ENCODE measurements at regions not wholly inside any gene's neighbourhood (a gene's known extent, or its start where the extent isn't known, plus 50 kb on each side); places are given as distances from the start of the nearest gene placed in this dataset.

GRCh38 chr16:51888534-51888933 lies 658.4 kb downstream of the TOX3 start:
- Histone ChIP-seq H3K4me3 (ENCODE audit: insufficient read depth, low read depth, low read length) (no peak overlapping the region), H2BK15ac (ENCODE audit: low read depth, low read length) (peak overlapping the region; percentile 9; the same call in 1 of the 3 replicates), H3K9me1 (ENCODE audit: insufficient read depth, low read length) (no peaks in the 10 kb centered on the region), H3K23ac (ENCODE audit: low read depth, low read length) (0 out of 2 replicates have a peak overlapping the region, but pooled peaks have one; percentile 11), H3K18ac (ENCODE audit: low read depth, low read length) (peak overlapping the region; percentile 50; the same call in 1 of the 2 replicates), H3K56ac (ENCODE audit: extremely low read depth, insufficient read depth, low read length) (no peak overlapping the region), H2BK120ac (ENCODE audit: low read depth, low read length) (peak overlapping the region; percentile 78; the same call in 1 of the 2 replicates), H4K8ac (ENCODE audit: low read depth in 2 of 2, low read length in 2 of 2) (peak overlapping the region in 1 of 2 experiments; percentile 74; a peak in 1 of 4 replicates), H3K14ac (replicated peaks; ENCODE audit: low read depth, low read length) (peak overlapping the region; percentile 12; the same call in 1 of the 2 replicates), H4K5ac (ENCODE audit: low read depth, low read length) (peak overlapping the region; percentile 22; the same call in 1 of the 2 replicates), H3K4me2 (ENCODE audit: low read depth, low read length) (no peak overlapping the region), H2AK9ac (replicated peaks; ENCODE audit: low read depth, low read length, poor library complexity) (no peak overlapping the region), H4K20me1 (ENCODE audit: insufficient read depth, low read length) (no peaks in the 10 kb centered on the region), H2BK5ac (ENCODE audit: low read depth, low read length, poor library complexity, severe bottlenecking) (peak overlapping the region; percentile 24), H3K27ac (ENCODE audit: insufficient read depth, low read length) (no peak overlapping the region), H3K9me3 (ENCODE audit: control insufficient read depth, insufficient read depth, low read length) (no peaks in the 10 kb centered on the region), H3K79me1 (ENCODE audit: low read depth in 1 of 2, low read length in 2 of 2) (no peaks in the 10 kb centered on the region), H3K27me3 (ENCODE audit: control insufficient read depth, insufficient read depth, low read length) (no peaks in the 10 kb centered on the region), H3K4me1 (ENCODE audit: control insufficient read depth, insufficient read depth, low read length) (no peaks in the 10 kb centered on the region; the same call in 1 of the 2 replicates), H3K36me3 (ENCODE audit: control insufficient read depth, insufficient read depth, low read length) (no peaks in the 10 kb centered on the region), H3K9ac (ENCODE audit: low read depth, low read length) (no peak overlapping the region), H2BK20ac (ENCODE audit: low read depth, low read length) (peak overlapping the region; percentile 55; the same call in 1 of the 2 replicates), H2AFZ (replicated peaks; ENCODE audit: low read length, poor library complexity) (no peak overlapping the region), H3K4ac (ENCODE audit: low read depth, low read length) (peak overlapping the region; percentile 61), H2AK5ac (ENCODE audit: low read depth, low read length) (no peak overlapping the region), H4K91ac (ENCODE audit: insufficient read depth, low read depth, low read length) (no peak overlapping the region)
- DNase-seq, result peak; percentile 39
- no CpG with 5 or more reads among the region's 1 CpG for WGBS, 2 experiments (ENCODE audit: extremely low coverage in 2 of 2, insufficient read length in 1 of 2)
- TF ChIP-seq CHD1 (IDR thresholded peaks at IDR 0.05; ENCODE audit: low read depth, low read length), result no peak
- TF ChIP-seq FOS (IDR thresholded peaks at IDR 0.05; ENCODE audit: low read depth, low read length), result no peak
- no peak for TF ChIP-seq MXI1 (IDR thresholded peaks at IDR 0.05; ENCODE audit: borderline replicate concordance, low read depth, low read length)
- TF ChIP-seq MAZ (IDR thresholded peaks at IDR 0.05; ENCODE audit: borderline replicate concordance, low read depth, low read length), result no peak
- TF ChIP-seq MAFK (IDR thresholded peaks at IDR 0.05; ENCODE audit: low read depth, low read length), result no peak
- TF ChIP-seq USF2 (IDR thresholded peaks at IDR 0.05; ENCODE audit: low read depth, low read length), result no peak
- no peak for TF ChIP-seq ELK1 (IDR thresholded peaks at IDR 0.05; ENCODE audit: borderline replicate concordance, low read depth, low read length)
- TF ChIP-seq RAD21 (IDR thresholded peaks at IDR 0.05; ENCODE audit: low read length), result no peak
- no peak for TF ChIP-seq CEBPB (IDR thresholded peaks at IDR 0.05; ENCODE audit: low read depth, low read length)
- ATAC-seq (ENCODE audit: low read depth), result peak; percentile 55; the same call in 1 of the 2 replicates
- intact Hi-C loops (cut with micrococcal nuclease), result no loop called here
- dilution Hi-C loops (cut with HindIII; ENCODE audit: low sequenced_read_pairs, unreplicated experiment), result no loop called here
- in situ Hi-C loops (cut with MboI; ENCODE audit: low sequenced_read_pairs), result loop anchor here (25.0 kb wide), 1 partner anchor 1174 kb away; the partner anchor contains the start of genes CHD9 and CHD9NB
- ChIA-PET CTCF (interaction anchor here (0.7 kb wide), 1 partner anchor 28 kb away, joined by 3 read pairs; no protein-coding TSS in a partner anchor), POLR2A (ENCODE audit: unreplicated experiment) (no interaction called here)
- no TSS peak for BruUV-seq (replicated peaks)

Data from IMR-90 (cell line).